Upper lobe of left lung (tissue), 4 donors: ENCODE measurements at regions not wholly inside any gene's neighbourhood (a gene's known extent, or its start where the extent isn't known, plus 50 kb on each side); places are given as distances from the start of the nearest gene placed in this dataset.

Source experiments
- EP300 ChIP-seq, 4 donors: sonication (generic); formaldehyde crosslinking; IDR thresholded peaks; one replicate each; pipeline ENCODE4 v1.5.1; 2017; ENCODE audit warnings: antibody characterized with exemption in 4 of 4, control low read depth in 2 of 4
- POLR2A ChIP-seq, 4 donors: fragments of 450-650 bp; IDR thresholded peaks; one replicate each; pipeline ENCODE4 v1.5.1; 2016 to 2017; ENCODE audit warnings: antibody characterized with exemption in 4 of 4, mild to moderate bottlenecking in 2 of 4
- POLR2AphosphoS5 ChIP-seq, 2 donors: sonication (generic); formaldehyde crosslinking; IDR thresholded peaks; one replicate each; pipeline ENCODE4 v1.5.1; 2017; ENCODE audit warnings: antibody characterized with exemption in 2 of 2
- TF ChIP-seq, protein P1 (sequence below), 6 experiments: fragments of 450-650 bp in 4 of 6; fragments of 200-600 bp in 2 of 6; sonication (generic) in 2 of 6; IDR thresholded peaks; one replicate each; pipeline ENCODE4 v1.5.1; 2016 to 2019; ENCODE audit warnings: antibody characterized with exemption in 6 of 6

GRCh38 chr1:232872738-232873137 is 67.5 kb downstream of the MAP10 start:
- no peak for TF ChIP-seq POLR2AphosphoS5 (IDR thresholded peaks at IDR 0.05)
- TF ChIP-seq, protein P1, sequence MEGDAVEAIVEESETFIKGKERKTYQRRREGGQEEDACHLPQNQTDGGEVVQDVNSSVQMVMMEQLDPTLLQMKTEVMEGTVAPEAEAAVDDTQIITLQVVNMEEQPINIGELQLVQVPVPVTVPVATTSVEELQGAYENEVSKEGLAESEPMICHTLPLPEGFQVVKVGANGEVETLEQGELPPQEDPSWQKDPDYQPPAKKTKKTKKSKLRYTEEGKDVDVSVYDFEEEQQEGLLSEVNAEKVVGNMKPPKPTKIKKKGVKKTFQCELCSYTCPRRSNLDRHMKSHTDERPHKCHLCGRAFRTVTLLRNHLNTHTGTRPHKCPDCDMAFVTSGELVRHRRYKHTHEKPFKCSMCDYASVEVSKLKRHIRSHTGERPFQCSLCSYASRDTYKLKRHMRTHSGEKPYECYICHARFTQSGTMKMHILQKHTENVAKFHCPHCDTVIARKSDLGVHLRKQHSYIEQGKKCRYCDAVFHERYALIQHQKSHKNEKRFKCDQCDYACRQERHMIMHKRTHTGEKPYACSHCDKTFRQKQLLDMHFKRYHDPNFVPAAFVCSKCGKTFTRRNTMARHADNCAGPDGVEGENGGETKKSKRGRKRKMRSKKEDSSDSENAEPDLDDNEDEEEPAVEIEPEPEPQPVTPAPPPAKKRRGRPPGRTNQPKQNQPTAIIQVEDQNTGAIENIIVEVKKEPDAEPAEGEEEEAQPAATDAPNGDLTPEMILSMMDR (IDR thresholded peaks at IDR 0.05): no peak
- TF ChIP-seq POLR2A (IDR thresholded peaks at IDR 0.05): no peak
- TF ChIP-seq EP300 (IDR thresholded peaks at IDR 0.05): no peak
